Keratinocyte (primary cell): ENCODE measurements at regions not wholly inside any gene's neighbourhood (a gene's known extent, or its start where the extent isn't known, plus 50 kb on each side); places are given as distances from the start of the nearest gene placed in this dataset.

Source experiments
- EZH2 ChIP-seq: IDR thresholded peaks from one replicate; pipeline ENCODE4 v1.6.1; 2012; ENCODE audit warnings: inconsistent platforms, mild to moderate bottlenecking, low read length, moderate library complexity
- TF ChIP-seq, protein P1 (sequence below), 3 experiments: IDR thresholded peaks in 1 of 3; conservative IDR thresholded peaks in 1 of 3; optimal IDR thresholded peaks in 1 of 3; 2 replicates in 2 of 3; 3 replicates in 1 of 3; pipeline versions ENCODE3 to v1.5.1; 2011; ENCODE audit warnings: low read length in 3 of 3, mild to moderate bottlenecking in 3 of 3, moderate library complexity in 2 of 3, control low read depth in 1 of 3, inconsistent platforms in 1 of 3; ENCODE audit not compliant: insufficient read depth in 2 of 3; ENCODE audit errors: extremely low read depth in 1 of 3

DNA sequence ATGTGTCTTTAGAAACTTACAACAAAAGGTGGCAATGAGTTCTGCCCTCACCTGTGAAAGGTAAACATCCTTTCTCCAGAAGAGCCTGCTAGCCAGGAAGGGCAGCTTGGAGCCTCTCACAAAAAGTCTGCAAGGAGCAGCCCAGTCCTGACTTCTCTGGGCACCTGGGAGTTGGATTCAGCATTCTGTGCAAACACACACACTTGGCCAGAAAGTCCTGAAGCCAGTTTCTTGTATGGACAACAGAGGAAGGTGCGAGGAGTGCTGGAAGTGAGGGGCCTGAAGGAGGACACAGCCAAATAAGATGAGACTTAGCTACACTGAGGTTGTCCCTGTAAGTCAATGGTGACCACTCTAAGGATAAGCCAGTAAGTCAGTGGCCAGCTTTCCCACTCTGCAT is 52.4 kb upstream of the SLC1A4 start:
- TF ChIP-seq, protein P1, sequence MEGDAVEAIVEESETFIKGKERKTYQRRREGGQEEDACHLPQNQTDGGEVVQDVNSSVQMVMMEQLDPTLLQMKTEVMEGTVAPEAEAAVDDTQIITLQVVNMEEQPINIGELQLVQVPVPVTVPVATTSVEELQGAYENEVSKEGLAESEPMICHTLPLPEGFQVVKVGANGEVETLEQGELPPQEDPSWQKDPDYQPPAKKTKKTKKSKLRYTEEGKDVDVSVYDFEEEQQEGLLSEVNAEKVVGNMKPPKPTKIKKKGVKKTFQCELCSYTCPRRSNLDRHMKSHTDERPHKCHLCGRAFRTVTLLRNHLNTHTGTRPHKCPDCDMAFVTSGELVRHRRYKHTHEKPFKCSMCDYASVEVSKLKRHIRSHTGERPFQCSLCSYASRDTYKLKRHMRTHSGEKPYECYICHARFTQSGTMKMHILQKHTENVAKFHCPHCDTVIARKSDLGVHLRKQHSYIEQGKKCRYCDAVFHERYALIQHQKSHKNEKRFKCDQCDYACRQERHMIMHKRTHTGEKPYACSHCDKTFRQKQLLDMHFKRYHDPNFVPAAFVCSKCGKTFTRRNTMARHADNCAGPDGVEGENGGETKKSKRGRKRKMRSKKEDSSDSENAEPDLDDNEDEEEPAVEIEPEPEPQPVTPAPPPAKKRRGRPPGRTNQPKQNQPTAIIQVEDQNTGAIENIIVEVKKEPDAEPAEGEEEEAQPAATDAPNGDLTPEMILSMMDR (optimal IDR thresholded peaks at IDR 0.05 in 1 of 3, IDR thresholded peaks at IDR 0.05 in 1 of 3, conservative IDR thresholded peaks at IDR 0.05 in 1 of 3; ENCODE audit: extremely low read depth in 1 of 3, insufficient read depth in 2 of 3, low read length in 3 of 3), result no peak
- no peak for TF ChIP-seq EZH2
